Natural killer cell (primary cell): ENCODE measurements at regions not wholly inside any gene's neighbourhood (a gene's known extent, or its start where the extent isn't known, plus 50 kb on each side); places are given as distances from the start of the nearest gene placed in this dataset.

Experiments
- ATAC-seq, 3 donors: fragments of 150-1000 bp in 2 of 3; fragments of 200-7000 bp in 1 of 3; cut with Tn5 transposase; 1 replicate in 1 of 3; 2 replicates in 2 of 3; pipeline ENCODE4 v1.10.0; 2021; ENCODE audit warnings: mild to moderate bottlenecking in 2 of 3, moderate library complexity in 2 of 3
- DNase-seq, 2 donors: peaks; one replicate each; pipeline versions ENCODE4 v3.0.0 to v3.0.0-alpha.2; 2013 to 2021; ENCODE audit warnings: mixed read lengths in 1 of 2
- H3K27ac ChIP-seq: one replicate; pipeline ENCODE4 v1.5.1; 2013; ENCODE audit warnings: mild to moderate bottlenecking, low read length
- H3K27me3 ChIP-seq: one replicate; pipeline ENCODE4 v1.6.1; 2013; ENCODE audit warnings: low read length; ENCODE audit not compliant: control insufficient read depth, insufficient read depth
- H3K36me3 ChIP-seq: one replicate; pipeline ENCODE4 v1.6.1; 2013; ENCODE audit warnings: low read length; ENCODE audit not compliant: control insufficient read depth, insufficient read depth
- H3K4me1 ChIP-seq: one replicate; pipeline ENCODE4 v1.6.1; 2013; ENCODE audit warnings: low read length; ENCODE audit not compliant: control insufficient read depth, insufficient read depth
- H3K4me3 ChIP-seq: one replicate; pipeline ENCODE4 v1.5.1; 2013; ENCODE audit warnings: low read length
- H3K9me3 ChIP-seq: one replicate; pipeline ENCODE4 v1.6.1; 2013; ENCODE audit warnings: low read length; ENCODE audit not compliant: control insufficient read depth, insufficient read depth
- H3K27ac Mint-ChIP-seq, 2 donors: one replicate each; pipeline ENCODE4 v1.8.0; 2022; ENCODE audit warnings: mild to moderate bottlenecking in 2 of 2, mixed read lengths in 2 of 2, moderate library complexity in 1 of 2
- H3K27me3 Mint-ChIP-seq, 2 donors: one replicate each; pipeline ENCODE4 v1.8.0; 2022; ENCODE audit warnings: low read depth in 2 of 2, mixed read lengths in 2 of 2
- H3K36me3 Mint-ChIP-seq: one replicate; pipeline ENCODE4 v1.8.0; 2022; ENCODE audit warnings: mixed read lengths
- H3K4me1 Mint-ChIP-seq, 2 donors: one replicate each; pipeline ENCODE4 v1.8.0; 2022; ENCODE audit warnings: mixed read lengths in 2 of 2
- H3K4me3 Mint-ChIP-seq: one replicate; pipeline ENCODE4 v1.8.0; 2022; ENCODE audit warnings: mild to moderate bottlenecking, moderate library complexity, mixed read lengths
- H3K9me3 Mint-ChIP-seq, 2 donors: one replicate each; pipeline ENCODE4 v1.8.0; 2022; ENCODE audit warnings: mixed read lengths in 2 of 2
- CTCF ChIP-seq: fragments of 200-600 bp; IDR thresholded peaks from one replicate; pipeline ENCODE4 v1.8.0; 2022; ENCODE audit warnings: antibody characterized with exemption
- whole genome bisulfite sequencing: methylation state at CpG from one replicate; pipeline ENCODE4 v1.1.7; 2013; ENCODE audit warnings: missing lambda C conversion rate; ENCODE audit not compliant: insufficient coverage; 5-methylcytosine and 5-hydroxymethylcytosine counted together
- intact Hi-C: fragments of 100-400 bp; cut with micrococcal nuclease; formaldehyde crosslinking; loops from one replicate; pipeline ENCODE4 v1.14.2; 2022

- Mint-ChIP-seq H3K27me3 (peaks cover 9 to 39% of the 10 kb centered on the region in 2 donors), H3K27ac (no peak overlapping the region), H3K36me3 (peaks cover 9% of the 10 kb centered on the region), H3K4me3 (no peak overlapping the region), H3K9me3 (peaks cover 2 to 5% of the 10 kb centered on the region in 2 donors), H3K4me1 (peaks cover 0 to 5% of the 10 kb centered on the region in 2 donors)
- DNase-seq: no peak
- TF ChIP-seq CTCF: no peak
- H3K9me3 ChIP-seq: no peaks in the 10 kb centered on the region
- no peaks in the 10 kb centered on the region for H3K4me1 ChIP-seq
- no peak overlapping the region for H3K4me3 ChIP-seq
- H3K36me3 ChIP-seq: no peaks in the 10 kb centered on the region
- ATAC-seq: no peak
- H3K27me3 ChIP-seq: no peaks in the 10 kb centered on the region
- no peak overlapping the region for H3K27ac ChIP-seq
- intact Hi-C loops: no loop called here
- WGBS: 95% methylated on average over 7 of the region's 7 CpGs
These were observed 229.6 kb upstream of the TNRC6C start for GRCh38 chr17:77728871-77729270.

- Histone ChIP-seq H3K4me3 (no peak overlapping the region), H3K36me3 (no peaks in the 10 kb centered on the region), H3K4me1 (no peaks in the 10 kb centered on the region), H3K9me3 (no peaks in the 10 kb centered on the region), H3K27me3 (peaks cover 2% of the 10 kb centered on the region), H3K27ac (no peak overlapping the region)
- no peak for TF ChIP-seq CTCF
- Mint-ChIP-seq H3K27me3 (peaks cover 9 to 41% of the 10 kb centered on the region in 2 donors), H3K27ac (no peak overlapping the region), H3K9me3 (peaks cover 2 to 5% of the 10 kb centered on the region in 2 donors), H3K4me1 (peaks cover 0 to 5% of the 10 kb centered on the region in 2 donors), H3K4me3 (no peak overlapping the region), H3K36me3 (peaks cover 9% of the 10 kb centered on the region)
- intact Hi-C loops: no loop called here
- 80% methylated on average over 4 of the region's 4 CpGs for WGBS
- no peak for ATAC-seq
- no peak for DNase-seq
These were observed 228.9 kb upstream of the TNRC6C start for GRCh38 chr17:77729587-77729986.

GRCh38 chr17:77730376-77730775 is 228.1 kb upstream of the TNRC6C start:
- TF ChIP-seq CTCF: no peak

GRCh38 chr17:77733576-77734296 is 224.8 kb upstream of the TNRC6C start:
- no peaks in the 10 kb centered on the region for H3K36me3 ChIP-seq
- peaks cover 2 to 5% of the 10 kb centered on the region in 2 donors for H3K9me3 Mint-ChIP-seq
- TF ChIP-seq CTCF: no peak
- H3K4me1 Mint-ChIP-seq: no peaks in the 10 kb centered on the region
- no peak overlapping the region for H3K27ac Mint-ChIP-seq
- ATAC-seq: peak in 1 of 3 donors; percentile 64
- WGBS: 80% methylated on average over 8 of the region's 8 CpGs
- intact Hi-C loops: no loop called here
- no peak overlapping the region for H3K27ac ChIP-seq
- H3K36me3 Mint-ChIP-seq: peaks cover 9% of the 10 kb centered on the region
- no peaks in the 10 kb centered on the region for H3K4me1 ChIP-seq
- H3K9me3 ChIP-seq: no peaks in the 10 kb centered on the region
- peak in 1 of 2 donors; percentile 10 for DNase-seq
- H3K4me3 Mint-ChIP-seq: no peak overlapping the region
- no peak overlapping the region for H3K4me3 ChIP-seq
- peaks cover 2% of the 10 kb centered on the region for H3K27me3 ChIP-seq
- H3K27me3 Mint-ChIP-seq: peaks cover 9 to 43% of the 10 kb centered on the region in 2 donors

More at GRCh38 chr17:77730376-77730775, 228.1 kb upstream of the TNRC6C start:
- peaks cover 0 to 5% of the 10 kb centered on the region in 2 donors for H3K4me1 Mint-ChIP-seq
- Histone ChIP-seq H3K27me3 (peaks cover 2% of the 10 kb centered on the region), H3K9me3 (no peaks in the 10 kb centered on the region), H3K4me1 (no peaks in the 10 kb centered on the region), H3K36me3 (no peaks in the 10 kb centered on the region), H3K4me3 (no peak overlapping the region), H3K27ac (no peak overlapping the region)
- H3K9me3 Mint-ChIP-seq: peaks cover 2 to 5% of the 10 kb centered on the region in 2 donors
- ATAC-seq: no peak
- peaks cover 9% of the 10 kb centered on the region for H3K36me3 Mint-ChIP-seq
- H3K27me3 Mint-ChIP-seq: peaks cover 9 to 41% of the 10 kb centered on the region in 2 donors
- no peak overlapping the region for H3K27ac Mint-ChIP-seq
- H3K4me3 Mint-ChIP-seq: no peak overlapping the region
- no peak for DNase-seq
- intact Hi-C loops: no loop called here
